ENCODE measurements at regions not wholly inside any gene's neighbourhood (a gene's known extent, or its start where the extent isn't known, plus 50 kb on each side); places are given as distances from the start of the nearest gene placed in this dataset.

DNA sequence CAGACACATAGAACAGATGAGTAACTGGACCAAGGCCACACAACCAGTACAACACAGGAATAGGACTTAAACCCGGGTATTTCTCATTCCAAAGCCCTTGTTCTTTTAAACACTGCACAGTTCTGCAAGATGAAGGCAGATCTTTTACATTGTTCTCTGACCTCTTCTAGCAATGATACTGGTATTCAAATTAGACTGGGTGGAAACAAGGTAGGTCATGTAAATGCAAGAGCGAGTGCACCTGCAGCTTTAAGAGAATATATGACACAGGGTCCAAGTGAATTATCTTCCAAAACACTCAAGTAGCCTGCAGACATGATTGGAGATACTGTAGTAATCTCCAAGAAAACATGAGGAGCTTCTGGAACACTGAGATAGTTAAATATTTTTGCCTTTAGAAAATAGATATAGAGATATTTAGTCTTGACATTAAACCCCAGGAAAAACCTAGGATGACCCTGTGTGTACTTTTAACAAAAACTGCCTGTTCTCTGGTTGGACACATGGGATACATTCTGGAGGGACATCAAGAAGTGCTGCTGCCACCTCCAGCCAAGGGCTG is 130.6 kb upstream of the EPB41L4A start (continued):
- TF ChIP-seq, protein P1, sequence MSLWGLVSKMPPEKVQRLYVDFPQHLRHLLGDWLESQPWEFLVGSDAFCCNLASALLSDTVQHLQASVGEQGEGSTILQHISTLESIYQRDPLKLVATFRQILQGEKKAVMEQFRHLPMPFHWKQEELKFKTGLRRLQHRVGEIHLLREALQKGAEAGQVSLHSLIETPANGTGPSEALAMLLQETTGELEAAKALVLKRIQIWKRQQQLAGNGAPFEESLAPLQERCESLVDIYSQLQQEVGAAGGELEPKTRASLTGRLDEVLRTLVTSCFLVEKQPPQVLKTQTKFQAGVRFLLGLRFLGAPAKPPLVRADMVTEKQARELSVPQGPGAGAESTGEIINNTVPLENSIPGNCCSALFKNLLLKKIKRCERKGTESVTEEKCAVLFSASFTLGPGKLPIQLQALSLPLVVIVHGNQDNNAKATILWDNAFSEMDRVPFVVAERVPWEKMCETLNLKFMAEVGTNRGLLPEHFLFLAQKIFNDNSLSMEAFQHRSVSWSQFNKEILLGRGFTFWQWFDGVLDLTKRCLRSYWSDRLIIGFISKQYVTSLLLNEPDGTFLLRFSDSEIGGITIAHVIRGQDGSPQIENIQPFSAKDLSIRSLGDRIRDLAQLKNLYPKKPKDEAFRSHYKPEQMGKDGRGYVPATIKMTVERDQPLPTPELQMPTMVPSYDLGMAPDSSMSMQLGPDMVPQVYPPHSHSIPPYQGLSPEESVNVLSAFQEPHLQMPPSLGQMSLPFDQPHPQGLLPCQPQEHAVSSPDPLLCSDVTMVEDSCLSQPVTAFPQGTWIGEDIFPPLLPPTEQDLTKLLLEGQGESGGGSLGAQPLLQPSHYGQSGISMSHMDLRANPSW (CRISPR knock-in tag; IDR thresholded peaks at IDR 0.05), result no peak
- no peak for TF ChIP-seq JUND (IDR thresholded peaks at IDR 0.05; ENCODE audit: borderline replicate concordance, low read depth, low read length)
- 0 out of 3 replicates have a peak, but pooled peaks have one; percentile 27 for TF ChIP-seq JUND (tag; IDR thresholded peaks at IDR 0.05; ENCODE audit: borderline replicate concordance, low read depth, low read length)
- TF ChIP-seq ZKSCAN3 (CRISPR knock-in tag; IDR thresholded peaks at IDR 0.05), result no peak
- TF ChIP-seq ZNF184 (CRISPR knock-in tag; IDR thresholded peaks at IDR 0.05), result no peak
- 0 out of 2 replicates have a peak, but pooled peaks have one; percentile 17 for TF ChIP-seq HES1 (IDR thresholded peaks at IDR 0.05; ENCODE audit: low read depth)
- no peak for TF ChIP-seq SUPT5H (IDR thresholded peaks at IDR 0.05)
- TF ChIP-seq MNT (conservative IDR thresholded peaks at IDR 0.05), result peak in 1 of 2 experiments; percentile 27; a peak in 1 of 4 replicates
- TF ChIP-seq ASH1L (IDR thresholded peaks at IDR 0.05; ENCODE audit: borderline replicate concordance, low read depth, partially characterized antibody), result no peak
- no peak for TF ChIP-seq HOXB6 (CRISPR knock-in tag; IDR thresholded peaks at IDR 0.05; ENCODE audit: borderline replicate concordance)
- no peak for TF ChIP-seq BCLAF1 (IDR thresholded peaks at IDR 0.05; ENCODE audit: borderline replicate concordance in 1 of 2, control insufficient read depth in 1 of 2, low read depth in 2 of 2, low read length in 1 of 2)
- TF ChIP-seq MCM3 (IDR thresholded peaks at IDR 0.05), result no peak
- no peak for TF ChIP-seq EGR1 (conservative IDR thresholded peaks at IDR 0.05)
- TF ChIP-seq, protein P2, sequence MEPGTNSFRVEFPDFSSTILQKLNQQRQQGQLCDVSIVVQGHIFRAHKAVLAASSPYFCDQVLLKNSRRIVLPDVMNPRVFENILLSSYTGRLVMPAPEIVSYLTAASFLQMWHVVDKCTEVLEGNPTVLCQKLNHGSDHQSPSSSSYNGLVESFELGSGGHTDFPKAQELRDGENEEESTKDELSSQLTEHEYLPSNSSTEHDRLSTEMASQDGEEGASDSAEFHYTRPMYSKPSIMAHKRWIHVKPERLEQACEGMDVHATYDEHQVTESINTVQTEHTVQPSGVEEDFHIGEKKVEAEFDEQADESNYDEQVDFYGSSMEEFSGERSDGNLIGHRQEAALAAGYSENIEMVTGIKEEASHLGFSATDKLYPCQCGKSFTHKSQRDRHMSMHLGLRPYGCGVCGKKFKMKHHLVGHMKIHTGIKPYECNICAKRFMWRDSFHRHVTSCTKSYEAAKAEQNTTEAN (CRISPR knock-in tag; IDR thresholded peaks at IDR 0.05), result no peak
- TF ChIP-seq GTF2A2 (tag; IDR thresholded peaks at IDR 0.05), result no peak
- no peak for TF ChIP-seq ZNF431 (CRISPR knock-in tag; IDR thresholded peaks at IDR 0.05)
- TF ChIP-seq SMC3 (conservative IDR thresholded peaks at IDR 0.05; ENCODE audit: insufficient read depth, low read depth, low read length), result no peak
- TF ChIP-seq NR2F6 (CRISPR knock-in tag; IDR thresholded peaks at IDR 0.05), result no peak
- no peak for TF ChIP-seq SREBF2 (CRISPR knock-in tag; IDR thresholded peaks at IDR 0.05)
